Right lobe of liver (tissue), 6 donors: ENCODE measurements at regions not wholly inside any gene's neighbourhood (a gene's known extent, or its start where the extent isn't known, plus 50 kb on each side); places are given as distances from the start of the nearest gene placed in this dataset.

ENCODE experiments used
- ATAC-seq, 4 donors: fragments of 200-7000 bp; cut with Tn5 transposase; one replicate each; pipeline ENCODE4 v1.9.1; 2020; ENCODE audit warnings: mild to moderate bottlenecking in 4 of 4, moderate library complexity in 4 of 4
- DNase-seq, 3 donors: peaks; one replicate each; pipeline ENCODE4 v3.0.0-alpha.2; 2020
- H3K27ac ChIP-seq, 3 donors: fragments of 200-600 bp; one replicate each; pipeline ENCODE4 v1.8.0; 2022
- H3K27me3 ChIP-seq, 2 donors: fragments of 200-600 bp; one replicate each; pipeline ENCODE4 v1.8.0; 2022
- H3K36me3 ChIP-seq, 4 donors: fragments of 200-600 bp; sonication (generic) in 1 of 4; one replicate each; pipeline versions ENCODE4 v1.5.1 to v1.8.0; 2017 to 2022; ENCODE audit warnings: control low read depth in 1 of 4
- H3K4me1 ChIP-seq, 4 donors: fragments of 200-600 bp; sonication (generic) in 1 of 4; one replicate each; pipeline versions ENCODE4 v1.5.1 to v1.8.0; 2017 to 2022; ENCODE audit warnings: control low read depth in 1 of 4
- H3K4me3 ChIP-seq, 3 donors: fragments of 200-600 bp; one replicate each; pipeline ENCODE4 v1.8.0; 2022
- H3K9me3 ChIP-seq, 4 donors: fragments of 200-600 bp; sonication (generic) in 1 of 4; one replicate each; pipeline versions ENCODE4 v1.5.1 to v1.8.0; 2017 to 2022; ENCODE audit warnings: control low read depth in 1 of 4
- CTCF ChIP-seq, 4 donors: fragments of 200-600 bp in 3 of 4; fragments of 450-650 bp in 1 of 4; IDR thresholded peaks; one replicate each; pipeline versions ENCODE4 v1.5.1 to v1.8.0; 2016 to 2022; ENCODE audit warnings: antibody characterized with exemption in 4 of 4, mild to moderate bottlenecking in 2 of 4
- POLR2A ChIP-seq: fragments of 450-650 bp; IDR thresholded peaks from one replicate; pipeline ENCODE4 v1.6.1; 2017; ENCODE audit warnings: antibody characterized with exemption, mild to moderate bottlenecking
- WGBS: methylation state at CpG from one replicate; pipeline ENCODE4 v1.1.6; 2018; ENCODE audit warnings: low coverage, low lambda C conversion rate; ENCODE audit not compliant: insufficient coverage; ENCODE audit errors: missing lambda C conversion rate; 5-methylcytosine and 5-hydroxymethylcytosine counted together
- intact Hi-C, 2 donors: fragments of 100-400 bp; cut with DNase I; formaldehyde crosslinking; loops; one replicate each; pipeline versions ENCODE4 v1.11.2 to v1.14.1; 2022
- donor health status: DM: no; HTN: yes; CAD: no.
- donor health status: DM: no; HTN: no; CAD: no.
- donor health status: DM: no; HTN: no; CAD: no.
- donor health status: DM: no; HTN: yes; CAD: no.
- donor health status: DM: no; HTN: yes; CAD: no.

GRCh38 chr9:18255747-18256146 lies 218.2 kb upstream of the ADAMTSL1 start:
- intact Hi-C loops = loop anchor here (10.0 kb wide), 2 partner anchors 189 to 539 kb away; no protein-coding TSS in a partner anchor
- Histone ChIP-seq H3K27me3 (no peaks in the 10 kb centered on the region), H3K4me3 (no peak overlapping the region), H3K36me3 (no peaks in the 10 kb centered on the region), H3K27ac (no peak overlapping the region), H3K4me1 (no peaks in the 10 kb centered on the region), H3K9me3 (no peaks in the 10 kb centered on the region)
- DNase-seq (no peak), ATAC-seq (no peak)
- TF ChIP-seq CTCF (IDR thresholded peaks at IDR 0.05) = no peak
- TF ChIP-seq POLR2A = no peak
- 41% methylated on average over 4 of the region's 4 CpGs for WGBS

GRCh38 chr9:18256568-18256967 lies 217.4 kb upstream of the ADAMTSL1 start:
- DNase-seq (no peak), ATAC-seq (no peak)
- TF ChIP-seq POLR2A = no peak
- TF ChIP-seq CTCF (IDR thresholded peaks at IDR 0.05) = no peak
- Histone ChIP-seq H3K4me3 (no peak overlapping the region), H3K36me3 (no peaks in the 10 kb centered on the region), H3K4me1 (no peaks in the 10 kb centered on the region), H3K9me3 (no peaks in the 10 kb centered on the region), H3K27me3 (no peaks in the 10 kb centered on the region), H3K27ac (no peak overlapping the region)
- WGBS = 48% methylated on average over 3 of the region's 3 CpGs
- intact Hi-C loops = loop anchor here (10.0 kb wide), 2 partner anchors 188 to 538 kb away; no protein-coding TSS in a partner anchor

- TF ChIP-seq POLR2A (no peak), CTCF (IDR thresholded peaks at IDR 0.05) (no peak)
- no peak overlapping the region for H3K27ac ChIP-seq
- intact Hi-C loops = no loop called here
- DNase-seq = no peak
- no peak for ATAC-seq
- no peaks in the 10 kb centered on the region for H3K9me3 ChIP-seq
- no peaks in the 10 kb centered on the region for H3K27me3 ChIP-seq
- H3K4me1 ChIP-seq = no peaks in the 10 kb centered on the region
- H3K4me3 ChIP-seq = no peak overlapping the region
- 63% methylated on average over 5 of the region's 5 CpGs for WGBS
- H3K36me3 ChIP-seq = no peaks in the 10 kb centered on the region
These were observed 213.4 kb upstream of the ADAMTSL1 start for GRCh38 chr9:18260521-18260920.

GRCh38 chr9:18261181-18261580 lies 212.8 kb upstream of the ADAMTSL1 start:
- Histone ChIP-seq H3K4me3 (no peak overlapping the region), H3K9me3 (no peaks in the 10 kb centered on the region), H3K36me3 (no peaks in the 10 kb centered on the region), H3K27me3 (no peaks in the 10 kb centered on the region), H3K4me1 (no peaks in the 10 kb centered on the region), H3K27ac (no peak overlapping the region)
- 5% methylated on average over 2 of the region's 2 CpGs for WGBS
- no peak for TF ChIP-seq POLR2A
- no peak for TF ChIP-seq CTCF (IDR thresholded peaks at IDR 0.05)
- intact Hi-C loops = no loop called here
- ATAC-seq (no peak), DNase-seq (no peak)

GRCh38 chr9:18263377-18263776 lies 210.6 kb upstream of the ADAMTSL1 start:
- TF ChIP-seq CTCF (IDR thresholded peaks at IDR 0.05) (no peak), POLR2A (no peak)
- Histone ChIP-seq H3K4me1 (no peaks in the 10 kb centered on the region), H3K36me3 (no peaks in the 10 kb centered on the region), H3K4me3 (no peak overlapping the region), H3K27me3 (no peaks in the 10 kb centered on the region), H3K27ac (no peak overlapping the region), H3K9me3 (no peaks in the 10 kb centered on the region)
- intact Hi-C loops = no loop called here
- no peak for DNase-seq
- 61% methylated on average over 6 of the region's 6 CpGs for WGBS
- ATAC-seq = no peak
